Kidney epithelial cell (primary cell): ENCODE measurements at regions not wholly inside any gene's neighbourhood (a gene's known extent, or its start where the extent isn't known, plus 50 kb on each side); places are given as distances from the start of the nearest gene placed in this dataset.

Experiments
- DNase-seq: peaks from one replicate; pipeline ENCODE4 v3.0.0-alpha.2; 2010; ENCODE audit warnings: low read depth
- H3K27me3 ChIP-seq: 2 replicates; pipeline ENCODE4 v1.6.0; 2011; ENCODE audit warnings: low read length; ENCODE audit not compliant: control insufficient read depth, insufficient read depth
- H3K36me3 ChIP-seq: 2 replicates; pipeline ENCODE4 v1.5.1; 2011; ENCODE audit warnings: low read length; ENCODE audit not compliant: control insufficient read depth, insufficient read depth
- H3K4me3 ChIP-seq: 2 replicates; pipeline ENCODE4 v1.5.1; 2011; ENCODE audit warnings: low read depth, mild to moderate bottlenecking, control low read depth, low read length
- TF ChIP-seq, protein P1 (sequence below): IDR thresholded peaks from 2 replicates; pipeline ENCODE4 v1.5.1; 2011; ENCODE audit warnings: mild to moderate bottlenecking, moderate library complexity, low read length, control low read depth, inconsistent platforms; ENCODE audit not compliant: insufficient read depth, poor library complexity, severe bottlenecking

DNA sequence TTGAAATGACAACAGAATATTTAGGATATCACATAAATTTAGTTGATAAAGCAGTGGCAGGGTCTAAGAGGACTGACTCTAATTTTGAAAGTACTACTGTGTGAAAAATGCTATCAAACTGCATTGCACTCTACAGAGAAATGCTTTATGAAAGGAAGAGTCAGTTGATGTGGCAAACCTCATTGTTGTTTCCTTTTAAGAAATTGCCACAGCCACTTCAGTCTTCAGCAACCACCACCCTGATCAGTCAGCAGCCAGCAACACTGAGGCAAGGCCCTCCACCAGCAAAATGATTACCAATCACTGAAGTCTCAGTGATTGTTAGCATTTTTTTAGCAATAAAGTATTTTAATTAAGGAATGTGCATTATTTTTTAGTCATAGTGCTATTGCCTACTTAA lies 488.7 kb upstream of the SLC39A10 start:
- DNase-seq = no peak
- TF ChIP-seq, protein P1, sequence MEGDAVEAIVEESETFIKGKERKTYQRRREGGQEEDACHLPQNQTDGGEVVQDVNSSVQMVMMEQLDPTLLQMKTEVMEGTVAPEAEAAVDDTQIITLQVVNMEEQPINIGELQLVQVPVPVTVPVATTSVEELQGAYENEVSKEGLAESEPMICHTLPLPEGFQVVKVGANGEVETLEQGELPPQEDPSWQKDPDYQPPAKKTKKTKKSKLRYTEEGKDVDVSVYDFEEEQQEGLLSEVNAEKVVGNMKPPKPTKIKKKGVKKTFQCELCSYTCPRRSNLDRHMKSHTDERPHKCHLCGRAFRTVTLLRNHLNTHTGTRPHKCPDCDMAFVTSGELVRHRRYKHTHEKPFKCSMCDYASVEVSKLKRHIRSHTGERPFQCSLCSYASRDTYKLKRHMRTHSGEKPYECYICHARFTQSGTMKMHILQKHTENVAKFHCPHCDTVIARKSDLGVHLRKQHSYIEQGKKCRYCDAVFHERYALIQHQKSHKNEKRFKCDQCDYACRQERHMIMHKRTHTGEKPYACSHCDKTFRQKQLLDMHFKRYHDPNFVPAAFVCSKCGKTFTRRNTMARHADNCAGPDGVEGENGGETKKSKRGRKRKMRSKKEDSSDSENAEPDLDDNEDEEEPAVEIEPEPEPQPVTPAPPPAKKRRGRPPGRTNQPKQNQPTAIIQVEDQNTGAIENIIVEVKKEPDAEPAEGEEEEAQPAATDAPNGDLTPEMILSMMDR = no peak
- Histone ChIP-seq H3K4me3 (no peak overlapping the region), H3K36me3 (no peaks in the 10 kb centered on the region), H3K27me3 (no peaks in the 10 kb centered on the region)

DNA sequence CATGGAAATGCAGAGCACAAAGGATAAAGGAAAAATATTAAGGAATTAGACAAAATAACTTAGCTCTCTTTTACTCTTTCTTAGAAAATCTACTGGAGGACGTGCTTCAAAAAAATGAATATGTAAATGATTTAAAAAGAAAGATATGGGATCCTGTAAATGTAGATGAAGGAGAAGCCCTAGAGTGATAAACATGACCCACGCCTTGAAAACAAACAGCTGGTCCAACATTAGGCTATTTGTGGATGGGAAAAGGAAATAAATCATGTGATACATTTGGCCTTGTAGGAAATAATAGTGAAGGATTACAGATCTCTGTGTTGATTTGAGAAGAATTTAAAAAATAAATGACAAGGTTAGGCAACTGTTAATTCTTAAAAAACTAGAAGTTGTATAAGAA lies 492.1 kb upstream of the SLC39A10 start:
- H3K4me3 ChIP-seq = no peak overlapping the region
- TF ChIP-seq, protein P1 = no peak
- H3K27me3 ChIP-seq = no peaks in the 10 kb centered on the region
- no peak for DNase-seq
- H3K36me3 ChIP-seq = no peaks in the 10 kb centered on the region

DNA sequence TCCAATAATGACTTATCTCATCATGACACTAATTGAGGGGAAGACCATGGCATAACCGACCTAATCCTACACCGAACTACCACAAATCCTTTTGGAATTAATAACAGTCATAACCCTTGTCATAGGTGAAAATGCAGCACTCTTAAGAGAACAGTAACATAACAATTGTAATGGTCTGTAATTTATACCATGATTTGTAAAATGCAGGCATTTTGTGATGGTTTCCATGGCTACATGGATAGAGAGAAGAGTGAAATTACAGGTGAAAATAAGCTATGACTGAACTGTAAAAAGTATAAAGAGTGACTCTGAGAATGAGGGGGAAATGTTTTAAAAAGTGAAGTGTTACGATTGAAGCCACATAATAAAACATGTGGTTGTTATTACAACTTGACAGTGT lies 494.1 kb upstream of the SLC39A10 start:
- TF ChIP-seq, protein P1 = no peak
- no peak for DNase-seq
- Histone ChIP-seq H3K4me3 (no peak overlapping the region), H3K27me3 (no peaks in the 10 kb centered on the region), H3K36me3 (no peaks in the 10 kb centered on the region)

DNA sequence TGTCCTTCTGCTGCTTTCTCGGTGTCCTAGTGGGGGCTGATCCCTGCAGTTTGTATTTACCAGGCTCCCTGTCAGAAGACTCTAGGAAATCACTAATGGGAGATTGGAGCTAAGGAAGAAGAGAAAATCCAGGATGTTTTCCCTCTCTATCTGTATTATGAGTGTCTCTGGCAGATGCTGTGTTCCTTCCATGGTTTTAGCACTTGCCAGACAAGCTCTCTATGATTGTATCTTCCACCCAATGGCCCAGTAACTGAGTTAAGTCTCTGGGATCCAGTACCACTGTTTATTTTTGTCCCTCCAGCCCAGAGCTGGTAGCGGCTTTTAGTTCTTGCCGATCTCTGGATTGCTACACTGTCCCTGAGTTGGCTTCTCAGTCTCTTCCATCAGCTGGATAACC lies 494.8 kb upstream of the SLC39A10 start:
- Histone ChIP-seq H3K27me3 (no peaks in the 10 kb centered on the region), H3K4me3 (no peak overlapping the region), H3K36me3 (no peaks in the 10 kb centered on the region)
- TF ChIP-seq, protein P1 = no peak
- DNase-seq = no peak

DNA sequence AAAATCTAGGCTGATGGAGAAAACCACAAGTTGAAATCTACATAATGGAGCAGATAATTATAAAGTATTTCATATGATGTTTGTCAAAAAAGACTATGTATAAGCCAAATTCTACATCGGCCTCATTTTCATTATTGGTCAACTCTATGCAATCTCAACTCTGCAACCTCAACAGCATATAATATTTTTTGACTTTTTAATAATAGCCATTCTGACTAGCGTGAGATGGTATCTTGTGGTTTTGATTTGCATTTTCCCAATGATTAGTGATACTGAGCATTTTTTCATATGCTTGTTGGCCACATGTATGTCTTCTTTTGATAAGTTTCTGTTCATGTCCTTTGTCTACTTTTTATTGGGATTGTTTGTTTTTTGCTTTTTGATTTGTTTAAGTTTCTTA lies 496.1 kb upstream of the SLC39A10 start:
- Histone ChIP-seq H3K36me3 (no peaks in the 10 kb centered on the region), H3K4me3 (no peak overlapping the region), H3K27me3 (no peaks in the 10 kb centered on the region)
- TF ChIP-seq, protein P1 = no peak
- DNase-seq = no peak

DNA sequence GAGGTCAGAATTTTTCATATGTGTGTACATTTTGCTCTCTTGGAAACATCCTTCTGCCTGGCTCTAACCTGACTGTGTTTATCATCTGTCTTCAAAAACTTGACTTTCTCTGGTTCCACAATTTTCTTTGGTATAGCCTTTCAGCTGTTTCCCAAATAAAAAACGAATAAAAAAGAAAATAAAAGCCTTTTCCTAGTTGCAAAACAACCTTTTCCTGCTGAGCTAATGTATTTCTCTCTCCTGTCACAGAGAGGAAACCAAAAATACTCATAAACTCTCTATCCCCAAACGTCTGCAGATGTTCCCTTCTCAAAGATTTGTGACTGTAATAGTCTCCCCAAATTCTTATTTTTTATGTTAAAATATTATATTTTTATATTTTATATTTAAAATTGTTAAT lies 505.3 kb upstream of the SLC39A10 start:
- no peak for DNase-seq

More for the DNA sequence above, 505.3 kb upstream of the SLC39A10 start:
- TF ChIP-seq, protein P1 = no peak
- no peak overlapping the region for H3K4me3 ChIP-seq
- no peaks in the 10 kb centered on the region for H3K27me3 ChIP-seq
- H3K36me3 ChIP-seq = no peaks in the 10 kb centered on the region
